Esophagus muscularis mucosa (tissue), 4 donors: ENCODE measurements at regions not wholly inside any gene's neighbourhood (a gene's known extent, or its start where the extent isn't known, plus 50 kb on each side); places are given as distances from the start of the nearest gene placed in this dataset.

Experiments
- DNase-seq: peaks from one replicate; pipeline ENCODE4 v3.0.0-alpha.2; 2017; ENCODE audit errors: extremely low spot score
- H3K27ac ChIP-seq, 4 donors: fragments of 200-600 bp; sonication (generic); replicated peaks in 1 of 4; 1 replicate in 3 of 4; 2 replicates in 1 of 4; pipeline ENCODE4 v1.5.1; 2016 to 2019; ENCODE audit warnings: mild to moderate bottlenecking in 1 of 4
- H3K27me3 ChIP-seq, 4 donors: fragments of 200-600 bp; sonication (generic); one replicate each; pipeline versions ENCODE4 v1.5.1 to v1.6.0; 2016 to 2019
- H3K36me3 ChIP-seq, 4 donors: fragments of 200-600 bp; sonication (generic); one replicate each; pipeline ENCODE4 v1.5.1; 2016 to 2019
- H3K4me1 ChIP-seq, 4 donors: fragments of 200-600 bp; sonication (generic); one replicate each; pipeline ENCODE4 v1.5.1; 2016 to 2019
- H3K4me3 ChIP-seq, 4 donors: fragments of 200-600 bp; sonication (generic); 1 replicate in 2 of 4; 2 replicates in 2 of 4; pipeline ENCODE4 v1.5.1; 2016 to 2019; ENCODE audit warnings: mild to moderate bottlenecking in 4 of 4, moderate library complexity in 1 of 4
- H3K9me3 ChIP-seq, 4 donors: fragments of 200-600 bp; sonication (generic); 1 replicate in 3 of 4; 2 replicates in 1 of 4; pipeline ENCODE4 v1.5.1; 2016 to 2019
- EP300 ChIP-seq: sonication (generic); formaldehyde crosslinking; IDR thresholded peaks from one replicate; pipeline ENCODE4 v1.6.1; 2017; ENCODE audit warnings: antibody characterized with exemption
- POLR2A ChIP-seq: fragments of 450-650 bp; IDR thresholded peaks from one replicate; pipeline ENCODE4 v1.6.1; 2017; ENCODE audit warnings: antibody characterized with exemption, moderate library complexity, mild to moderate bottlenecking, low read depth
- POLR2AphosphoS5 ChIP-seq, 2 donors: sonication (generic); formaldehyde crosslinking; IDR thresholded peaks; one replicate each; pipeline ENCODE4 v1.6.1; 2017; ENCODE audit warnings: antibody characterized with exemption in 2 of 2
- WGBS: methylation state at CpG from one replicate; pipeline ENCODE4 v1.1.5; 2018; 5-methylcytosine and 5-hydroxymethylcytosine counted together
- intact Hi-C: fragments of 100-400 bp; cut with DNase I; formaldehyde crosslinking; loops from one replicate; pipeline ENCODE4 v1.15.1; 2023
- TF ChIP-seq, protein P1 (sequence below), 3 experiments: fragments of 200-600 bp in 2 of 3; fragments of 450-650 bp in 1 of 3; sonication (generic) in 2 of 3; IDR thresholded peaks; one replicate each; pipeline ENCODE4 v1.5.1; 2017 to 2019; ENCODE audit warnings: antibody characterized with exemption in 3 of 3, mild to moderate bottlenecking in 2 of 3, moderate library complexity in 1 of 3

DNA sequence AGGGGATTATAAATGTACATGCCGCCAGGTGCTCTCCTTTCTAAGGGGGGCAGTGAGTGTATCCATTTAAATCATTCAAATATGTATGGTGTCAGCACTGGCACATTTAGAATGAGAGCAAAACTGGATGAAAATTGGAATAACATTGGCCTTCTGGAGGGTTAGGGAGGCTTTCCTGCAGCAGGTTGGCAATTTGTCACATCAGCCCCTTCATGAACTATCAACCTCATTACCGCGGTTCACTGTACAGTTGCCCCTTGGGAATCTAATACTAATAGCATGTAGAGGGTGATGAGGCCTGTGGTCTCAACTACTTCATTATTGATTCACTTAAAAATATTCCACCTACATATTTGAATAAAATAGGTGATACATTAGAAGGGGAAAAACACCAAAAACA is 117.9 kb downstream of the PDHA2 start:
- H3K27ac ChIP-seq: no peak overlapping the region
- H3K4me3 ChIP-seq: no peak overlapping the region
- no peaks in the 10 kb centered on the region for H3K27me3 ChIP-seq
- TF ChIP-seq POLR2AphosphoS5 (IDR thresholded peaks at IDR 0.05): no peak
- no peaks in the 10 kb centered on the region for H3K9me3 ChIP-seq
- no peaks in the 10 kb centered on the region for H3K36me3 ChIP-seq
- intact Hi-C loops: no loop called here
- DNase-seq: no peak
- WGBS: 92% methylated on average over 3 of the region's 3 CpGs
- no peaks in the 10 kb centered on the region for H3K4me1 ChIP-seq

DNA sequence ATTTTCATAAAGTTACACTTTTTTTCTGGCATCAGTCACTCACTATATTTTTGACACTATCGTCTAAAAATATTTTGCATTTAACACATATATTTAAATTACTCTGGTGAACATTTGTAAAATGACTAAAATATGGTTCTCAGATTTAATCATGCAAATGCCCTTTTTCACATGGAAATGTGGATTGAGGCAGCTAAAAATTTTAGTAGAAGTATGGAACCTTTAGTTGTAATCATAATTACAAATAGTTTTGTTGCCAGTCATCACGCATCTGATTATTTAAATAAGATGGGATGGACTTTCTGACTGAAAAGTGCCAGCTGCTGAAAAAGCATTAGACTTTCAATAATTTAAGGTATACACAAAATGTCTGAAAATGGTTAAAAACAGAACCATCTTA is 119.3 kb downstream of the PDHA2 start:
- 92% methylated on average over 2 of the region's 2 CpGs for WGBS
- intact Hi-C loops: no loop called here
- TF ChIP-seq POLR2A (no peak), POLR2AphosphoS5 (IDR thresholded peaks at IDR 0.05) (no peak), EP300 (no peak)
- TF ChIP-seq, protein P1, sequence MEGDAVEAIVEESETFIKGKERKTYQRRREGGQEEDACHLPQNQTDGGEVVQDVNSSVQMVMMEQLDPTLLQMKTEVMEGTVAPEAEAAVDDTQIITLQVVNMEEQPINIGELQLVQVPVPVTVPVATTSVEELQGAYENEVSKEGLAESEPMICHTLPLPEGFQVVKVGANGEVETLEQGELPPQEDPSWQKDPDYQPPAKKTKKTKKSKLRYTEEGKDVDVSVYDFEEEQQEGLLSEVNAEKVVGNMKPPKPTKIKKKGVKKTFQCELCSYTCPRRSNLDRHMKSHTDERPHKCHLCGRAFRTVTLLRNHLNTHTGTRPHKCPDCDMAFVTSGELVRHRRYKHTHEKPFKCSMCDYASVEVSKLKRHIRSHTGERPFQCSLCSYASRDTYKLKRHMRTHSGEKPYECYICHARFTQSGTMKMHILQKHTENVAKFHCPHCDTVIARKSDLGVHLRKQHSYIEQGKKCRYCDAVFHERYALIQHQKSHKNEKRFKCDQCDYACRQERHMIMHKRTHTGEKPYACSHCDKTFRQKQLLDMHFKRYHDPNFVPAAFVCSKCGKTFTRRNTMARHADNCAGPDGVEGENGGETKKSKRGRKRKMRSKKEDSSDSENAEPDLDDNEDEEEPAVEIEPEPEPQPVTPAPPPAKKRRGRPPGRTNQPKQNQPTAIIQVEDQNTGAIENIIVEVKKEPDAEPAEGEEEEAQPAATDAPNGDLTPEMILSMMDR (IDR thresholded peaks at IDR 0.05): no peak

DNA sequence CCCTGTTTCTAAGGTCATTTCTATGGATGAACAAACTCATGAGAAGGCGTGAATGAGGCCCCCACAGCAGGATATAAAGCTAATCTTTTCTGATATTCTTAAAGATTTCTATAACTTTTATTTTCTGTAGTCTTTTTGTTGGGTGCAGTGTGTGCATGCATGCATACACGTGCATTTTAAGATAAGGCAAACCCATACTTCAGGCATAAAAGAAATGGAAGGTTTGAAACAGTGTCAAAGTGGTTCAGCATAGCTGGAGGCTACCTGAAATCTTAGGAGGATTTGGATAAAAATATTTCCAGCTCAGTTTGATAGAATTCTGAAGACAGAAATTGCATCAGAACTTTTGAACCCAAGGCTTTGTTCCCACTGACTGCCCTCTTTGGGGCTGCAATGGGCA is 119.7 kb downstream of the PDHA2 start:
- H3K36me3 ChIP-seq: no peaks in the 10 kb centered on the region
- no peak overlapping the region for H3K27ac ChIP-seq
- H3K27me3 ChIP-seq: no peaks in the 10 kb centered on the region
- intact Hi-C loops: no loop called here
- no peak overlapping the region for H3K4me3 ChIP-seq
- no peaks in the 10 kb centered on the region for H3K9me3 ChIP-seq
- TF ChIP-seq POLR2A (no peak), EP300 (no peak), POLR2AphosphoS5 (IDR thresholded peaks at IDR 0.05) (no peak)
- TF ChIP-seq, protein P1 (IDR thresholded peaks at IDR 0.05): no peak
- DNase-seq: no peak
- 82% methylated on average over 2 of the region's 2 CpGs for WGBS
- no peaks in the 10 kb centered on the region for H3K4me1 ChIP-seq

More for the DNA sequence above, 119.3 kb downstream of the PDHA2 start:
- Histone ChIP-seq H3K4me1 (no peaks in the 10 kb centered on the region), H3K27me3 (no peaks in the 10 kb centered on the region), H3K9me3 (no peaks in the 10 kb centered on the region), H3K27ac (no peak overlapping the region), H3K36me3 (no peaks in the 10 kb centered on the region), H3K4me3 (no peak overlapping the region)
- no peak for DNase-seq

DNA sequence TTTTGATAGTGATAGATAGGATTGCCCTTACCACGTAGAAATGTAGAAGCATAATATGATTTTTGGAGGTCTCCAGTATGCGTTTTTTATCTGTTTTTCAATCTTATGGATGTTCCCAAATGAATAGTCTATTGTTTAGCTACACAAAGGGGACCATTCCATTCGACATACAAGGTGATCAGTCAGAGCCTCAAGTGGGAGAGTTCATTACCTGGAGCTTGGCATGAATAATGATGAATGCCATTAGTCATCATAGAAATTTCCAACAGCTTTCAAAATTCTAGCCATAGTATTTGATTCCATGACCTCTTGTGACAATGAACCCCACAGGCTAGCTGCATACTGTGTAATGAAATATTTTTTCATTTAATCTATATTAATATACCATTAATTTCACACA is 123.6 kb downstream of the PDHA2 start:
- intact Hi-C loops: no loop called here
- no peaks in the 10 kb centered on the region for H3K4me1 ChIP-seq
- DNase-seq: no peak
- WGBS: 62% methylated on average over 3 of the region's 3 CpGs
- no peak overlapping the region for H3K27ac ChIP-seq
- H3K9me3 ChIP-seq: no peaks in the 10 kb centered on the region
- no peaks in the 10 kb centered on the region for H3K36me3 ChIP-seq
- no peaks in the 10 kb centered on the region for H3K27me3 ChIP-seq
- H3K4me3 ChIP-seq: no peak overlapping the region
- TF ChIP-seq POLR2AphosphoS5 (IDR thresholded peaks at IDR 0.05) (no peak), POLR2A (no peak), EP300 (no peak)
- TF ChIP-seq, protein P1 (IDR thresholded peaks at IDR 0.05): no peak

DNA sequence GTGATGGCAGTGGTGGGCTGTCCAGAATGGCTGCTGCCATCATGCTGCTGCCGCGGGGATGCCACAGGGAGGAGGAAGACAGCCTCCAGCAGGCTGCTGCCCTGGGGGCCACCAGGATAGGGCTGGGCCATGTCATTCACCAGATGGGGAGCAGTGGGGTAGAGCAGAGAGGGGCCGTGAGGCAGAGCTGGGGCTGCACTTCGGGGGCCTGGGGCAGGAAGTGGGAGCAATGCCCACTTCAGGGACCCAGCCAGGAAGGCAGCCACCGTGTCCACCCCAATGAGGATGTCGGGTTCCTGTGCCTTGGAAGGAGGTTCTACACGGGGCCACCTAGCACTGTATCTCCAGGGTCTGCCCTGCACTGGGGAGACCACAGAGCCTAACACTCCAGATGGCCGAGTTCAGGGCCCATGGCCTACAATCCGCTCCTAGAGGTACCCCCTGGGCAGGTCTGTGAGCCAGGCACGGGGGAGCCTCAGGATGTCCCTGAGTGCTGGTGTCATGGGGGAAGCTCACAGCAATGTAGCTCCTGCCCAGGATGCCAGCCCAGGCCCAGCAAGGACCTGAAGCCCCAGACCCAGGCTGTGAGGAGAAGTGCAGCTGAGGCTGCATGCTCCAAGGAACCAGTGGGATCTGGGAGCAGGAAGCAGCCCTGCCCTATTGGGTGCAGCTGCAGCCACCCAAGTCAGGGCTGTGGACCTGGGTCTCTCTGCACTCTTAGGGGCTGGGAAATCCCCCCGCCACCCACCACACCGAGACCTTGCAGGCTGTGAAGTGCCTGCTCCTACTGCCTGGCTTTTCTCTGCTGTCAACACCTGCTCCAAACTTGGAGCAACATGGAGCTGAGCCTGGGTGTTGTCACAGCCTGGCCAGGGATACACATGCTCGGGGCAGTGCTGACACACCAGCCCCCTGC is 140.3 kb downstream of the PDHA2 start:
- WGBS: 84% methylated on average over 8 of the region's 13 CpGs
- DNase-seq: no peak

More for the DNA sequence above, 140.3 kb downstream of the PDHA2 start:
- H3K36me3 ChIP-seq: no peaks in the 10 kb centered on the region
- intact Hi-C loops: no loop called here
- H3K27ac ChIP-seq: no peak overlapping the region
- TF ChIP-seq EP300 (no peak), POLR2AphosphoS5 (IDR thresholded peaks at IDR 0.05) (no peak)
- H3K27me3 ChIP-seq: no peaks in the 10 kb centered on the region
- H3K9me3 ChIP-seq: no peaks in the 10 kb centered on the region
- no peaks in the 10 kb centered on the region for H3K4me1 ChIP-seq
- H3K4me3 ChIP-seq: no peak overlapping the region
